ENCODE measurements at regions not wholly inside any gene's neighbourhood (a gene's known extent, or its start where the extent isn't known, plus 50 kb on each side); places are given as distances from the start of the nearest gene placed in this dataset.

DNA sequence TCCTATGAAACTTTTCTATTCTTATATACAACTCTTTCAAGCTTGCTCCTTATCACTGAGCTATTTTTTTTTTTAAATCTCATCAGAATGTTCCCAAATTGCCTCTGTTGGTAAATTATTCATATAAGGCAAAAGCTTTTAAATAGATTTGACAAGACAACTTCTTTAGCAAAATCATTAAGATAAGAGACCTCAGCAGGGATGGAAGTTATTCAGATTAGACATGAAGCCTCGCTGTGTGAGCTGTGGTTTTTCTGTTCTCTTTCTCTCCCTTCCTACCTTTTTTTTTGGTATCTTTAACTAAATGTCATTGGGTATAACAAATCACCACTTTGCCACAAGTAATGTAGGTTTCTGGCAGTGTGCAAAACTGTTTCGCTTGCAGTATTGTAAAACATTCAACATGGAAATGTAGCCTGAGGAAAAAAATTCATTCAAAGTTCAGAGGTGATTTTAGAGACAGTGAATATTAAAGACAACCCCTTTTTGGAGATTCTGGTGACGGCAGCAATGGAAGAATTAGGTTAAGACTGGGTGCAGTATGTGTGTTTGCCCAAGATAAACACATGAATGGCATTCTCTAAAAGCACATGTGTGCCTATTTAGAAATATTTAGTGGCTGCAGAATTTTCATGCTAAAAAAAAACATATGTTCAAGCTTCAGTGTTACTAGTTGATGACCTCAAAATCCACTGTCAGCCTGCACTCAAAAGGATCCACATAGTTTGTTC lies 467.1 kb downstream of the ZNF608 start:
- TF ChIP-seq POLR2A (IDR thresholded peaks at IDR 0.05) = no peak
- TF ChIP-seq, protein P1, sequence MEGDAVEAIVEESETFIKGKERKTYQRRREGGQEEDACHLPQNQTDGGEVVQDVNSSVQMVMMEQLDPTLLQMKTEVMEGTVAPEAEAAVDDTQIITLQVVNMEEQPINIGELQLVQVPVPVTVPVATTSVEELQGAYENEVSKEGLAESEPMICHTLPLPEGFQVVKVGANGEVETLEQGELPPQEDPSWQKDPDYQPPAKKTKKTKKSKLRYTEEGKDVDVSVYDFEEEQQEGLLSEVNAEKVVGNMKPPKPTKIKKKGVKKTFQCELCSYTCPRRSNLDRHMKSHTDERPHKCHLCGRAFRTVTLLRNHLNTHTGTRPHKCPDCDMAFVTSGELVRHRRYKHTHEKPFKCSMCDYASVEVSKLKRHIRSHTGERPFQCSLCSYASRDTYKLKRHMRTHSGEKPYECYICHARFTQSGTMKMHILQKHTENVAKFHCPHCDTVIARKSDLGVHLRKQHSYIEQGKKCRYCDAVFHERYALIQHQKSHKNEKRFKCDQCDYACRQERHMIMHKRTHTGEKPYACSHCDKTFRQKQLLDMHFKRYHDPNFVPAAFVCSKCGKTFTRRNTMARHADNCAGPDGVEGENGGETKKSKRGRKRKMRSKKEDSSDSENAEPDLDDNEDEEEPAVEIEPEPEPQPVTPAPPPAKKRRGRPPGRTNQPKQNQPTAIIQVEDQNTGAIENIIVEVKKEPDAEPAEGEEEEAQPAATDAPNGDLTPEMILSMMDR (IDR thresholded peaks at IDR 0.05) = no peak
- H3K4me1 ChIP-seq = no peaks in the 10 kb centered on the region
- H3K36me3 ChIP-seq = no peaks in the 10 kb centered on the region
- H3K27me3 ChIP-seq = no peaks in the 10 kb centered on the region
- no peak for DNase-seq
- H3K9me3 ChIP-seq = no peaks in the 10 kb centered on the region
- intact Hi-C loops (cut with DNase I) = no loop called here
- no peak overlapping the region for H3K4me3 ChIP-seq (replicated peaks in 1 of 3)
- 89 to 91% methylated on average over 3 of the region's 3 CpGs for WGBS, 2 donors
- H3K27ac ChIP-seq = no peak overlapping the region

DNA sequence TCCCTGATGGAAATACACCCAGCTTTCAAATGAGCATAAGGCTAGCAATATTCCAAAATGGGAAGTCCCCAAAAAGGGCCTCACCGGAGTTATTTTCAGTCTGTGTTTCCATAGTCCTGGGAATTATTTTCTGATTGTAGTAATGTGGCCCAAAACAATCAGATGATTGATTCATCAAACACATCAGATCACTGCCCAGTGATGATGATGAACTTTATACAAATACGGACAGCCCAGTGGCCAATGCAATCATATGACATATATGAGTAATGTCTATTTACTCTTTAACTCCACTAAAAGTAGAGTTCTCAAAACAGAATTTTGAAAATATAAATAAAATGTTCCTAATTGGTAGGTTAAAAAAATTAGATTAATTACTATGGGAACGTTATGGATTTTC lies 467.8 kb downstream of the ZNF608 start:
- no peak for TF ChIP-seq POLR2A (IDR thresholded peaks at IDR 0.05)
- TF ChIP-seq, protein P1 (IDR thresholded peaks at IDR 0.05) = no peak
- no peaks in the 10 kb centered on the region for H3K36me3 ChIP-seq
- 84 to 90% methylated on average over 3 of the region's 3 CpGs for WGBS, 2 donors
- no peaks in the 10 kb centered on the region for H3K9me3 ChIP-seq
- intact Hi-C loops (cut with DNase I) = no loop called here
- no peak for DNase-seq
- H3K27ac ChIP-seq = no peak overlapping the region
- H3K4me3 ChIP-seq (replicated peaks in 1 of 3) = no peak overlapping the region
- no peaks in the 10 kb centered on the region for H3K27me3 ChIP-seq
- H3K4me1 ChIP-seq = no peaks in the 10 kb centered on the region

- Histone ChIP-seq H3K27ac (no peak overlapping the region), H3K4me1 (no peaks in the 10 kb centered on the region), H3K36me3 (no peaks in the 10 kb centered on the region), H3K9me3 (no peaks in the 10 kb centered on the region), H3K27me3 (no peaks in the 10 kb centered on the region), H3K4me3 (replicated peaks in 1 of 3) (no peak overlapping the region)
- 76 to 77% methylated on average over 7 of the region's 7 CpGs for WGBS, 2 donors
- DNase-seq = no peak
- TF ChIP-seq, protein P1 (IDR thresholded peaks at IDR 0.05) = no peak
- TF ChIP-seq POLR2A (IDR thresholded peaks at IDR 0.05) = no peak
- intact Hi-C loops (cut with DNase I) = no loop called here
Observed at GRCh38 chr5:124277767-124278545, 468.5 kb downstream of the ZNF608 start.

GRCh38 chr5:124276166-124276565 lies 470.3 kb downstream of the ZNF608 start:
- H3K4me1 ChIP-seq = no peaks in the 10 kb centered on the region
- H3K27me3 ChIP-seq = no peaks in the 10 kb centered on the region
- 95% methylated on average over 3 of the region's 3 CpGs for WGBS, 2 donors
- no peaks in the 10 kb centered on the region for H3K9me3 ChIP-seq
- H3K27ac ChIP-seq = no peak overlapping the region
- DNase-seq = no peak
- H3K36me3 ChIP-seq = no peaks in the 10 kb centered on the region
- intact Hi-C loops (cut with DNase I) = no loop called here
- no peak overlapping the region for H3K4me3 ChIP-seq (replicated peaks in 1 of 3)
- TF ChIP-seq, protein P1 (IDR thresholded peaks at IDR 0.05) = no peak
- TF ChIP-seq POLR2A (IDR thresholded peaks at IDR 0.05) = no peak

GRCh38 chr5:124274949-124275348 lies 471.5 kb downstream of the ZNF608 start:
- Histone ChIP-seq H3K27me3 (no peaks in the 10 kb centered on the region), H3K4me1 (no peaks in the 10 kb centered on the region), H3K36me3 (no peaks in the 10 kb centered on the region), H3K27ac (no peak overlapping the region), H3K4me3 (replicated peaks in 1 of 3) (no peak overlapping the region), H3K9me3 (no peaks in the 10 kb centered on the region)
- 76 to 79% methylated on average over 2 of the region's 2 CpGs for WGBS, 2 donors
- intact Hi-C loops (cut with DNase I) = loop anchor here (5.0 kb wide), 1 partner anchor 242 kb away; no protein-coding TSS in a partner anchor
- DNase-seq = no peak
- no peak for TF ChIP-seq POLR2A (IDR thresholded peaks at IDR 0.05)
- TF ChIP-seq, protein P1 (IDR thresholded peaks at IDR 0.05) = no peak

All from thyroid gland (tissue), 4 donors.